GM19023 (cell line): ENCODE measurements at regions not wholly inside any gene's neighbourhood (a gene's known extent, or its start where the extent isn't known, plus 50 kb on each side); places are given as distances from the start of the nearest gene placed in this dataset.

Experiments
- ATAC-seq: cut with Tn5 transposase; IDR thresholded peaks from one replicate; pipeline ENCODE4 v1.9.1; 2021; ENCODE audit warnings: mild to moderate bottlenecking, moderate library complexity; ENCODE audit not compliant: unreplicated experiment

- no peak for ATAC-seq
Measured at GRCh38 chr16:73240920-73241319, 193.0 kb upstream of the ZFHX3 start.

- ATAC-seq, result no peak
Measured at GRCh38 chr16:73237601-73238000, 189.7 kb upstream of the ZFHX3 start.

GRCh38 chr16:73234496-73234895, 186.6 kb upstream of the ZFHX3 start:
- no peak for ATAC-seq

GRCh38 chr16:73233846-73234424, 186.0 kb upstream of the ZFHX3 start:
- ATAC-seq, result no peak

- no peak for ATAC-seq
Measured at GRCh38 chr16:73233329-73233765, 185.4 kb upstream of the ZFHX3 start.

- no peak for ATAC-seq
Measured at GRCh38 chr16:73232555-73233328, 184.8 kb upstream of the ZFHX3 start.

GRCh38 chr16:73231944-73232554, 184.1 kb upstream of the ZFHX3 start:
- no peak for ATAC-seq

- no peak for ATAC-seq
Measured at GRCh38 chr16:73231379-73231778, 183.5 kb upstream of the ZFHX3 start.

GRCh38 chr16:73230651-73231050, 182.7 kb upstream of the ZFHX3 start:
- ATAC-seq, result no peak

GRCh38 chr16:73228649-73229048, 180.7 kb upstream of the ZFHX3 start:
- no peak for ATAC-seq

GRCh38 chr16:73226675-73227074, 178.7 kb upstream of the ZFHX3 start:
- ATAC-seq, result no peak

GRCh38 chr16:73225983-73226382, 178.1 kb upstream of the ZFHX3 start:
- ATAC-seq, result no peak

GRCh38 chr16:73220836-73221235, 172.9 kb upstream of the ZFHX3 start:
- ATAC-seq, result no peak

GRCh38 chr16:73219176-73219575, 171.2 kb upstream of the ZFHX3 start:
- no peak for ATAC-seq

- ATAC-seq, result no peak
Measured at GRCh38 chr16:73217654-73218053, 169.7 kb upstream of the ZFHX3 start.

GRCh38 chr16:73216932-73217331, 169.0 kb upstream of the ZFHX3 start:
- ATAC-seq, result no peak

GRCh38 chr16:73215678-73216377, 167.9 kb upstream of the ZFHX3 start:
- ATAC-seq, result no peak

- no peak for ATAC-seq
Measured at GRCh38 chr16:73214825-73215677, 167.1 kb upstream of the ZFHX3 start.

- no peak for ATAC-seq
Measured at GRCh38 chr16:73213732-73214455, 166.0 kb upstream of the ZFHX3 start.

- ATAC-seq, result no peak
Measured at GRCh38 chr16:73212431-73212830, 164.5 kb upstream of the ZFHX3 start.
